HCT116 (cell line): ENCODE measurements at regions not wholly inside any gene's neighbourhood (a gene's known extent, or its start where the extent isn't known, plus 50 kb on each side); places are given as distances from the start of the nearest gene placed in this dataset.

ENCODE experiments used
- ATAC-seq: fragments of 200-7000 bp; cut with Tn5 transposase; 2 replicates; pipeline ENCODE4 v1.9.1; 2020; ENCODE audit warnings: mild to moderate bottlenecking, moderate library complexity
- BruUV-seq: library from RNA; stranded (reverse); fragments of 400-500 nt; replicated peaks from 2 replicates; lab custom pipeline; 2021; lab: Mats Ljungman, UMichigan
- CTCF ChIA-PET: fragments of 300-600 bp; sonication (Branson Sonifier 250); formaldehyde crosslinking; loops from one replicate; lab custom pipeline; 2021; ENCODE audit warnings: antibody characterized with exemption; lab: Charles Lee
- POLR2A ChIA-PET: fragments of 300-600, 350-600 bp; sonication (Branson Sonifier 250); formaldehyde crosslinking; loops from one replicate; lab custom pipeline; 2021; ENCODE audit warnings: antibody characterized with exemption; lab: Charles Lee
- RAD21 ChIA-PET, 2 experiments: fragments of 300-600 bp; sonication (Branson Sonifier 250); formaldehyde crosslinking; loops; one replicate each; lab custom pipeline; 2023; ENCODE audit warnings: low total read pairs in 2 of 2; ENCODE audit not compliant: uncharacterized antibody in 2 of 2, unreplicated experiment in 2 of 2, low non-redundant PET in 1 of 2; lab: Charles Lee
- DNase-seq: peaks from one replicate; pipeline ENCODE4 v3.0.0-alpha.2; 2010; ENCODE audit warnings: low read depth, low spot score
- H2AFZ ChIP-seq: fragments of 200-600 bp; shearing (Covaris generic), sonication (generic); 2 replicates; pipeline ENCODE4 v1.6.1; 2017; ENCODE audit warnings: low read depth, mixed run types, mixed read lengths, antibody characterized with exemption, low read length; ENCODE audit not compliant: poor library complexity, severe bottlenecking
- H3K27ac ChIP-seq: 2 replicates; pipeline ENCODE4 v1.5.1; 2012; ENCODE audit warnings: low read depth, low read length
- H3K27me3 ChIP-seq: fragments of 200-600 bp; sonication (generic); 2 replicates; pipeline ENCODE4 v1.6.1; 2016; ENCODE audit warnings: mixed run types, low read length, mixed read lengths; ENCODE audit not compliant: insufficient read depth
- H3K36me3 ChIP-seq, 2 experiments: fragments of 200-500 bp in 1 of 2; fragments of 200-600 bp in 1 of 2; sonication (Bioruptor generic) in 1 of 2; sonication (generic) in 1 of 2; 2 replicates each; pipeline versions ENCODE4 v1.5.1 to v1.6.1; 2014 to 2016; ENCODE audit warnings: low read length in 2 of 2, inconsistent platforms in 1 of 2, mixed read lengths in 1 of 2, mixed run types in 1 of 2; ENCODE audit not compliant: insufficient read depth in 2 of 2, control insufficient read depth in 1 of 2
- H3K4me1 ChIP-seq, 2 experiments: fragments of 200-600 bp in 1 of 2; sonication (generic) in 1 of 2; 2 replicates each; pipeline versions ENCODE4 v1.5.1 to v1.6.1; 2012 to 2017; ENCODE audit warnings: low read length in 2 of 2, inconsistent platforms in 1 of 2, mild to moderate bottlenecking in 1 of 2, mixed read lengths in 1 of 2, mixed run types in 1 of 2, moderate library complexity in 1 of 2; ENCODE audit not compliant: insufficient read depth in 2 of 2, control insufficient read depth in 1 of 2
- H3K4me2 ChIP-seq: fragments of 200-600 bp; sonication (generic); 2 replicates; pipeline ENCODE4 v1.6.1; 2017; ENCODE audit warnings: mixed run types, low read length, mixed read lengths
- H3K4me3 ChIP-seq, 2 experiments: fragments of 200-600 bp in 1 of 2; sonication (generic) in 1 of 2; replicated peaks in 1 of 2; 2 replicates each; pipeline ENCODE4 v1.5.1; 2011 to 2016; ENCODE audit warnings: low read length in 2 of 2, control low read depth in 1 of 2, low read depth in 1 of 2, mild to moderate bottlenecking in 1 of 2, mixed read lengths in 1 of 2, mixed run types in 1 of 2
- H3K79me2 ChIP-seq: fragments of 200-600 bp; sonication (generic); 2 replicates; pipeline ENCODE4 v1.6.1; 2017; ENCODE audit warnings: mild to moderate bottlenecking, mixed run types, low read length, moderate library complexity, mixed read lengths; ENCODE audit not compliant: insufficient read depth
- H3K9ac ChIP-seq: fragments of 200-600 bp; sonication (generic); 2 replicates; pipeline ENCODE4 v1.6.1; 2016; ENCODE audit warnings: low read length, mixed read lengths
- H3K9me2 ChIP-seq: fragments of 200-600 bp; sonication (generic), shearing (Covaris generic); 2 replicates; pipeline ENCODE4 v1.6.1; 2017; ENCODE audit warnings: mixed run types, mild to moderate bottlenecking, moderate library complexity; ENCODE audit not compliant: insufficient read depth
- H3K9me3 ChIP-seq, 2 experiments: fragments of 200-500 bp in 1 of 2; fragments of 200-600 bp in 1 of 2; sonication (Bioruptor generic) in 1 of 2; sonication (generic) in 1 of 2; 2 replicates each; pipeline ENCODE4 v1.6.1; 2014 to 2017; ENCODE audit warnings: low read length in 2 of 2, mixed read lengths in 2 of 2, inconsistent platforms in 1 of 2, low read depth in 1 of 2, mild to moderate bottlenecking in 1 of 2, mixed run types in 1 of 2, moderate library complexity in 1 of 2; ENCODE audit not compliant: control insufficient read depth in 1 of 2, insufficient read depth in 1 of 2
- H4K20me1 ChIP-seq: fragments of 200-600 bp; sonication (generic), shearing (Covaris generic); 2 replicates; pipeline ENCODE4 v1.6.1; 2017; ENCODE audit warnings: mixed run types, mild to moderate bottlenecking, moderate library complexity; ENCODE audit not compliant: insufficient read depth
- CBX3 ChIP-seq: IDR thresholded peaks from 2 replicates; pipeline ENCODE4 v1.6.1; 2012; ENCODE audit warnings: low read depth
- EGR1 ChIP-seq: IDR thresholded peaks from 2 replicates; pipeline ENCODE4 v1.6.1; 2012; ENCODE audit warnings: low read depth
- ELF1 ChIP-seq: IDR thresholded peaks from 2 replicates; pipeline ENCODE4 v1.6.1; 2012; ENCODE audit warnings: low read depth, borderline replicate concordance
- EZH2 ChIP-seq: fragments of 200-600 bp; sonication (generic); IDR thresholded peaks from 2 replicates; pipeline ENCODE4 v1.6.1; 2017; ENCODE audit warnings: antibody characterized with exemption, mixed run types
- JUND ChIP-seq: IDR thresholded peaks from 2 replicates; pipeline ENCODE4 v1.6.1; 2012
- POLR2A ChIP-seq: IDR thresholded peaks from 2 replicates; pipeline ENCODE4 v1.7.0; 2011; ENCODE audit warnings: borderline replicate concordance; ENCODE audit not compliant: insufficient read depth, insufficient read length; ENCODE audit errors: extremely low read depth
- POLR2AphosphoS5 ChIP-seq: IDR thresholded peaks from 2 replicates; pipeline ENCODE4 v1.6.1; 2011; ENCODE audit warnings: mild to moderate bottlenecking, low read depth, low read length, moderate library complexity
- SP1 ChIP-seq: IDR thresholded peaks from 2 replicates; pipeline ENCODE4 v1.6.1; 2012; ENCODE audit warnings: low read depth
- SRF ChIP-seq: IDR thresholded peaks from 2 replicates; pipeline ENCODE4 v1.6.1; 2012; ENCODE audit warnings: low read depth
- TCF7L2 ChIP-seq: IDR thresholded peaks from 2 replicates; pipeline ENCODE4 v1.7.0; 2011; ENCODE audit warnings: borderline replicate concordance, inconsistent platforms; ENCODE audit not compliant: insufficient read depth, insufficient read length; ENCODE audit errors: extremely low read depth
- ZNF274 ChIP-seq: fragments of 200-500 bp; sonication (Bioruptor generic); IDR thresholded peaks from 2 replicates; pipeline ENCODE4 v1.6.1; 2014; ENCODE audit warnings: mild to moderate bottlenecking, low read depth, low read length, inconsistent platforms
- intact Hi-C: fragments of 100-400 bp; cut with micrococcal nuclease; formaldehyde crosslinking; loops from 2 replicates; pipeline ENCODE4 v1.10.0; 2022
- TF ChIP-seq, protein P1 (sequence below), 3 experiments: fragments of 200-600 bp in 1 of 3; sonication (generic) in 1 of 3; IDR thresholded peaks in 2 of 3; conservative IDR thresholded peaks in 1 of 3; 2 replicates each; pipeline ENCODE4 v1.5.1; 2012 to 2017; ENCODE audit warnings: low read depth in 2 of 3, low read length in 2 of 3, antibody characterized with exemption in 1 of 3, borderline replicate concordance in 1 of 3, control low read depth in 1 of 3, mild to moderate bottlenecking in 1 of 3, mixed read lengths in 1 of 3, mixed run types in 1 of 3, moderate library complexity in 1 of 3; ENCODE audit not compliant: insufficient read depth in 1 of 3
- TF ChIP-seq, protein P2 (sequence below): IDR thresholded peaks from 2 replicates; pipeline ENCODE4 v1.6.1; 2012
- TF ChIP-seq, protein P3 (sequence below): IDR thresholded peaks from 2 replicates; pipeline ENCODE4 v1.6.1; 2012

DNA sequence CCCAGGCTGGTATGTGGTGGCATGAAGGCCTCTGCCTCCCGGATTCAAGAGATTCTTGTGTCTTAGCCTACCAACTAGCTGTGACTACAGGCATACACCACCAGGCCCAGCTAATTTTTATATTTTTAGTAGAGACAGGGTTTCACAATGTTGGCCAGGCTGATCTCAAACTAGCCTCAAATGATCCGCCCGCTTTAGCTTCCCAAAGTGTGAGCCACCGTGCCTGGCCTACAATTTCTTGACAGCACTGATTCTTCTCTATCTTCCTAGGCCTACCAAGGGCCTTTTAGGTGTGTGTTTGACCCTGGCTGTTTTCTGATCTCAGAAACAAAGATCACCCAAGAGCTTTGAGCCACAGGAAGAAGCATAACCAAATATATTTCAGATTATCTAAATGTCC lies 540.8 kb upstream of the ADAMTS5 start:
- ChIA-PET CTCF (no interaction called here), POLR2A (no interaction called here), RAD21 (no interaction called here)
- H3K27me3 ChIP-seq, result no peaks in the 10 kb centered on the region
- intact Hi-C loops, result no loop called here
- H3K4me1 ChIP-seq, result no peaks in the 10 kb centered on the region
- ATAC-seq (no peak), DNase-seq (no peak)
- H3K9me2 ChIP-seq, result no peaks in the 10 kb centered on the region
- H2AFZ ChIP-seq, result no peak overlapping the region
- H3K4me3 ChIP-seq, result no peak overlapping the region
- no peak overlapping the region for H3K9ac ChIP-seq
- H4K20me1 ChIP-seq, result no peaks in the 10 kb centered on the region
- H3K27ac ChIP-seq, result no peak overlapping the region
- no peaks in the 10 kb centered on the region for H3K79me2 ChIP-seq
- BruUV-seq, result no TSS peak
- no peak overlapping the region for H3K4me2 ChIP-seq
- H3K36me3 ChIP-seq, result no peaks in the 10 kb centered on the region
- H3K9me3 ChIP-seq, result peaks cover 18 to 21% of the 10 kb centered on the region in 2 experiments; a peak in 3 of 4 replicates
- TF ChIP-seq ELF1, result no peak
- no peak for TF ChIP-seq SRF
- TF ChIP-seq JUND, result no peak
- TF ChIP-seq EGR1, result no peak
- no peak for TF ChIP-seq SP1
- TF ChIP-seq, protein P1, sequence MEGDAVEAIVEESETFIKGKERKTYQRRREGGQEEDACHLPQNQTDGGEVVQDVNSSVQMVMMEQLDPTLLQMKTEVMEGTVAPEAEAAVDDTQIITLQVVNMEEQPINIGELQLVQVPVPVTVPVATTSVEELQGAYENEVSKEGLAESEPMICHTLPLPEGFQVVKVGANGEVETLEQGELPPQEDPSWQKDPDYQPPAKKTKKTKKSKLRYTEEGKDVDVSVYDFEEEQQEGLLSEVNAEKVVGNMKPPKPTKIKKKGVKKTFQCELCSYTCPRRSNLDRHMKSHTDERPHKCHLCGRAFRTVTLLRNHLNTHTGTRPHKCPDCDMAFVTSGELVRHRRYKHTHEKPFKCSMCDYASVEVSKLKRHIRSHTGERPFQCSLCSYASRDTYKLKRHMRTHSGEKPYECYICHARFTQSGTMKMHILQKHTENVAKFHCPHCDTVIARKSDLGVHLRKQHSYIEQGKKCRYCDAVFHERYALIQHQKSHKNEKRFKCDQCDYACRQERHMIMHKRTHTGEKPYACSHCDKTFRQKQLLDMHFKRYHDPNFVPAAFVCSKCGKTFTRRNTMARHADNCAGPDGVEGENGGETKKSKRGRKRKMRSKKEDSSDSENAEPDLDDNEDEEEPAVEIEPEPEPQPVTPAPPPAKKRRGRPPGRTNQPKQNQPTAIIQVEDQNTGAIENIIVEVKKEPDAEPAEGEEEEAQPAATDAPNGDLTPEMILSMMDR (IDR thresholded peaks at IDR 0.05 in 2 of 3, conservative IDR thresholded peaks at IDR 0.05 in 1 of 3; ENCODE audit: borderline replicate concordance in 1 of 3, insufficient read depth in 1 of 3, low read depth in 2 of 3, low read length in 2 of 3), result no peak
- no peak for TF ChIP-seq POLR2AphosphoS5
- no peak for TF ChIP-seq POLR2A
- no peak for TF ChIP-seq ZNF274
- TF ChIP-seq, protein P2, sequence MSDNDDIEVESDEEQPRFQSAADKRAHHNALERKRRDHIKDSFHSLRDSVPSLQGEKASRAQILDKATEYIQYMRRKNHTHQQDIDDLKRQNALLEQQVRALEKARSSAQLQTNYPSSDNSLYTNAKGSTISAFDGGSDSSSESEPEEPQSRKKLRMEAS, result no peak
- no peak for TF ChIP-seq CBX3
- TF ChIP-seq TCF7L2, result no peak
- TF ChIP-seq, protein P3, sequence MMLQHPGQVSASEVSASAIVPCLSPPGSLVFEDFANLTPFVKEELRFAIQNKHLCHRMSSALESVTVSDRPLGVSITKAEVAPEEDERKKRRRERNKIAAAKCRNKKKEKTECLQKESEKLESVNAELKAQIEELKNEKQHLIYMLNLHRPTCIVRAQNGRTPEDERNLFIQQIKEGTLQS, result no peak
- TF ChIP-seq EZH2, result no peak
